ENCODE measurements at regions not wholly inside any gene's neighbourhood (a gene's known extent, or its start where the extent isn't known, plus 50 kb on each side); places are given as distances from the start of the nearest gene placed in this dataset.

DNA sequence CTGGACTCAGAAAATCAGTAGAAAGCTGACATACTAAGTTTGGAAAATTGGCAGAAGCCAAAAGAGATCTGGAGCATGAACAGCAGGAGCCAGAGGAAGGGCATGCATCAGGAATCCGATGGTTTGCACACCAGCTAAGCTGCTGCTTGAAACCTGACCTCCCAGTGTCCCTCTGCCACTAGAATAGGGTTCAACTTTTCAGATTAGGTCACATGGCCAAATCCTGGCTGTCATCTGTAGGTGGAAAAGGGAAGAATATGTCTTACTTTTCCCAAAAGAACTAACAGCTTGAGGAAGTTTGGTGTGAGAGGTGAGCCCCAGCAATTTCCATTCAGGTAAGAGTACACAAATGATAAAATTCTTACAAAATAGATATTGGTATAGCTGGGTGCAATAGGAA is 732.6 kb downstream of the RERGL start:
- H3K27ac Mint-ChIP-seq = no peak overlapping the region
- H3K4me1 Mint-ChIP-seq = no peaks in the 10 kb centered on the region
- H3K4me3 Mint-ChIP-seq = no peak overlapping the region
- H3K36me3 Mint-ChIP-seq (ENCODE audit: low read depth) = no peaks in the 10 kb centered on the region
- no peak for TF ChIP-seq CTCF (IDR thresholded peaks at IDR 0.05; ENCODE audit: unreplicated experiment in 3 of 3)
- H3K9me3 Mint-ChIP-seq = no peaks in the 10 kb centered on the region
- H3K27me3 Mint-ChIP-seq (ENCODE audit: low read depth) = no peaks in the 10 kb centered on the region

DNA sequence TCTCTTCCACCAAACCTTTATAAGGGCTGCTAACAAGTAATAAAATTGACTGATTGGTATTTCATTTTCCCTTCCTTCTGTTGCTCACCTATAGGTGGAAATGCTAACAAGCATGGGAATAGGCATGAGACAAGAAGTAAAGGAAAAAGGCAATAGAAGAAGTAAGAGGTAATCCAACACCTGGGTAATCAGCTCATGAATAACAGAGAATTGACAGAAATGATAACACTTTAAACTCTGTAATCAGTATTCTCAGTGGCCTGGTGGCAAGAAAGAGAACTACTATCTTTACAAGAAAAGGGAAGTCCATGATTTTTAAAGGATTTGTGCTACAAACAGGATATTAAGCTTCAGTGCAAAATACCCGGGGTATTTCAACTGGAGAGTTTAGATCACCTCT is 737.8 kb downstream of the RERGL start:
- TF ChIP-seq CTCF (IDR thresholded peaks at IDR 0.05; ENCODE audit: unreplicated experiment in 3 of 3) = peak in 1 of 3 experiments; percentile 12
- H3K27ac Mint-ChIP-seq = no peak overlapping the region
- no peak overlapping the region for H3K4me3 Mint-ChIP-seq
- no peaks in the 10 kb centered on the region for H3K4me1 Mint-ChIP-seq
- H3K36me3 Mint-ChIP-seq (ENCODE audit: low read depth) = no peaks in the 10 kb centered on the region
- no peaks in the 10 kb centered on the region for H3K9me3 Mint-ChIP-seq
- H3K27me3 Mint-ChIP-seq (ENCODE audit: low read depth) = no peaks in the 10 kb centered on the region

GRCh38 chr12:17348311-17348710 is 741.7 kb downstream of the RERGL start:
- no peak overlapping the region for H3K4me3 Mint-ChIP-seq
- no peak for TF ChIP-seq CTCF (IDR thresholded peaks at IDR 0.05; ENCODE audit: unreplicated experiment in 3 of 3)
- no peaks in the 10 kb centered on the region for H3K4me1 Mint-ChIP-seq
- H3K9me3 Mint-ChIP-seq = no peaks in the 10 kb centered on the region
- no peaks in the 10 kb centered on the region for H3K27me3 Mint-ChIP-seq (ENCODE audit: low read depth)
- H3K27ac Mint-ChIP-seq = no peak overlapping the region
- H3K36me3 Mint-ChIP-seq (ENCODE audit: low read depth) = no peaks in the 10 kb centered on the region

DNA sequence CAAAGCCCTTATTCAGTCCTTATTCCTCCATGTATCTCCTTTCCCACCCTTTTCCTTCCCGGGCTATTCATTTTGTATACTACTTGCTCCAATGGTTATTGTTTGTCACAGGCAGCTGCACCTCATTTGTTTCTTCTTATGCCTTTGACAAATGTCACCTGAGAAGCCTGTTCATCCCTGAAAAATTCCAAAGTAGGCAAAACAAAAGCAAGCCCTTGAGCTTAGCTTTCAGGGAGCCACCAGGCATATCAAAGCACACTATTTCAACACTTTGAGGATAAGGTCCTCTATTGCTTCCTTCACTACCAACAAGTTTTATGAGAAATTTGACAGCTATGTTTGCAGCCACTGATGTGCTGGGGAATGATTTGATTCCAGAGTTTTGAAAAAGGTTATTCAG is 738.7 kb upstream of the LMO3 start:
- TF ChIP-seq CTCF (IDR thresholded peaks at IDR 0.05; ENCODE audit: unreplicated experiment in 3 of 3) = no peak
- Mint-ChIP-seq H3K36me3 (ENCODE audit: low read depth) (no peaks in the 10 kb centered on the region), H3K4me1 (no peaks in the 10 kb centered on the region), H3K9me3 (peaks cover 6% of the 10 kb centered on the region), H3K27ac (no peak overlapping the region), H3K27me3 (ENCODE audit: low read depth) (no peaks in the 10 kb centered on the region), H3K4me3 (no peak overlapping the region)

DNA sequence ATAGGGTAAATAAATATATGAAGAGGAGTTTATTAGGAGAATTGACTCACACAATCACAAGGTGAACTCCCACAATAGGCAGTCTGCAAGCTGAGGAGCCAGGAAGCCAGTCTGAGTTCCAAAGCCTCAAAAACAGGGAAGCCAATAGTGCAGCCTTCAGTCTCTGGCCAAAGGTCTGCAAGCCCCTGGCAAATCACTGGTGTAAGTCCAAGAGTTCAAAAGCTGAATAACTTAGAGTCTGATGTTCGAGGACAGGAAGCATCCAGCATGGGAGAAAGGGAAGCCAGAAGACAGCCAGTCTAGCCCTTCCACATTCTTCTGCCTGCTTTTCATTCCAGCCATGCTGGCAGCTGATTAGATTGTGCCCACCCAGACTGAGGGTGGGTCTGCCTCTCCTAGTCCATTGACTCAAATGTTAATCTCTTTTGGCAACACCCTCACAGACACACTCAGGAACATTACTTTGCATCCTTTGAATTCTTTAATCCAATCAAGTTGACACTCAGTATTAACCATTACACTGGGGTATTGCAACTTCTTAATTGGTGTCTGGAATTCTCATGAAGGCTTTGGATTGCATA is 736.5 kb upstream of the LMO3 start:
- Mint-ChIP-seq H3K9me3 (peaks cover 6% of the 10 kb centered on the region), H3K27ac (no peak overlapping the region), H3K27me3 (ENCODE audit: low read depth) (no peaks in the 10 kb centered on the region), H3K4me3 (no peak overlapping the region), H3K36me3 (ENCODE audit: low read depth) (no peaks in the 10 kb centered on the region), H3K4me1 (no peaks in the 10 kb centered on the region)
- TF ChIP-seq CTCF (IDR thresholded peaks at IDR 0.05; ENCODE audit: unreplicated experiment in 3 of 3) = no peak

- Mint-ChIP-seq H3K27me3 (ENCODE audit: low read depth) (no peaks in the 10 kb centered on the region), H3K27ac (no peak overlapping the region), H3K4me3 (no peak overlapping the region), H3K9me3 (no peaks in the 10 kb centered on the region), H3K4me1 (no peaks in the 10 kb centered on the region), H3K36me3 (ENCODE audit: low read depth) (no peaks in the 10 kb centered on the region)
- TF ChIP-seq CTCF (IDR thresholded peaks at IDR 0.05; ENCODE audit: unreplicated experiment in 3 of 3) = no peak
These were observed 729.5 kb upstream of the LMO3 start for GRCh38 chr12:17335487-17335886.

Measured in nephron (organoid).